SU-DHL-6 (cell line): ENCODE measurements at regions not wholly inside any gene's neighbourhood (a gene's known extent, or its start where the extent isn't known, plus 50 kb on each side); places are given as distances from the start of the nearest gene placed in this dataset.

Source experiments
- EZH2phosphoT487 ChIP-seq: fragments of 200-600 bp; sonication (generic), shearing (Covaris generic); conservative IDR thresholded peaks from 2 replicates; pipeline ENCODE4 v1.6.1; 2018; ENCODE audit warnings: mild to moderate bottlenecking, antibody characterized with exemption, low read length, moderate library complexity, mixed read lengths
- TF ChIP-seq, protein P1 (sequence below): fragments of 200-600 bp; sonication (generic); IDR thresholded peaks from one replicate; pipeline ENCODE4 v1.5.1; 2017; ENCODE audit warnings: antibody characterized with exemption, mild to moderate bottlenecking, low read length, moderate library complexity; ENCODE audit not compliant: insufficient read depth, poor library complexity, severe bottlenecking

GRCh38 chr11:19345848-19346681 lies 105.3 kb upstream of the E2F8 start:
- TF ChIP-seq, protein P1, sequence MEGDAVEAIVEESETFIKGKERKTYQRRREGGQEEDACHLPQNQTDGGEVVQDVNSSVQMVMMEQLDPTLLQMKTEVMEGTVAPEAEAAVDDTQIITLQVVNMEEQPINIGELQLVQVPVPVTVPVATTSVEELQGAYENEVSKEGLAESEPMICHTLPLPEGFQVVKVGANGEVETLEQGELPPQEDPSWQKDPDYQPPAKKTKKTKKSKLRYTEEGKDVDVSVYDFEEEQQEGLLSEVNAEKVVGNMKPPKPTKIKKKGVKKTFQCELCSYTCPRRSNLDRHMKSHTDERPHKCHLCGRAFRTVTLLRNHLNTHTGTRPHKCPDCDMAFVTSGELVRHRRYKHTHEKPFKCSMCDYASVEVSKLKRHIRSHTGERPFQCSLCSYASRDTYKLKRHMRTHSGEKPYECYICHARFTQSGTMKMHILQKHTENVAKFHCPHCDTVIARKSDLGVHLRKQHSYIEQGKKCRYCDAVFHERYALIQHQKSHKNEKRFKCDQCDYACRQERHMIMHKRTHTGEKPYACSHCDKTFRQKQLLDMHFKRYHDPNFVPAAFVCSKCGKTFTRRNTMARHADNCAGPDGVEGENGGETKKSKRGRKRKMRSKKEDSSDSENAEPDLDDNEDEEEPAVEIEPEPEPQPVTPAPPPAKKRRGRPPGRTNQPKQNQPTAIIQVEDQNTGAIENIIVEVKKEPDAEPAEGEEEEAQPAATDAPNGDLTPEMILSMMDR: no peak
- 0 out of 2 replicates have a peak, but pooled peaks have one; percentile 67 for TF ChIP-seq EZH2phosphoT487
